ENCODE measurements at regions not wholly inside any gene's neighbourhood (a gene's known extent, or its start where the extent isn't known, plus 50 kb on each side); places are given as distances from the start of the nearest gene placed in this dataset.

DNA sequence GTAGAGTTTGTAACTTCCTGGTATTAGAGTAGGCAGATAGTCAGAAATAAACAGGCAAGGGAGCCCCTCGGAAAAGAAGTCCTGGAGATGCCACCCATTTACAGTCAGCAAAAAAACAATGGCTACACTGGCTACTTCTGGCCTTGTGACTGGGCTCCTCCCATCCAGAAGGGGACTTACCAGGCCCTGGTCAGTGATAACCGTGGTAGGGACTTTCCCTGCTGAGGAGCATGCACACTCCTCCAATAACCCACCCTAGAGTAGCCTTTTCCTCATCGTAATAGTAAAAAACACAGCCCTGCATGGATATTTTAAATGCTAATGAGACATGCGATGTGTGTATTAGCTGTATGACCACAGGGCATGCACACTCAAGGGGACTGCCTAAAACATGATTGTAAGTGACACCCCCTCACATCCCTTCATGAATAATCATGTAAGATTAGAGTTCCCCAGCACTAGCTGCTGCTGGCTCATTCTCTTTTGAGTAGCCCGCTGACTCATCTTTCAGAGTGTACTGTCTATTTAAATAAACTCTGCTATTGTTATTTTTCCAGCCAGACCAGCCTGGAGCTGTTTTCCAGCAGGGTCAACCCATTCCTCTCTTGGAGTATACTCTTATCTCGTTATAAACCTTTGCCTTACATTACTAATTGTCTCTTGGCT lies 413.8 kb upstream of the TMTC1 start:
- TF ChIP-seq, protein P1, sequence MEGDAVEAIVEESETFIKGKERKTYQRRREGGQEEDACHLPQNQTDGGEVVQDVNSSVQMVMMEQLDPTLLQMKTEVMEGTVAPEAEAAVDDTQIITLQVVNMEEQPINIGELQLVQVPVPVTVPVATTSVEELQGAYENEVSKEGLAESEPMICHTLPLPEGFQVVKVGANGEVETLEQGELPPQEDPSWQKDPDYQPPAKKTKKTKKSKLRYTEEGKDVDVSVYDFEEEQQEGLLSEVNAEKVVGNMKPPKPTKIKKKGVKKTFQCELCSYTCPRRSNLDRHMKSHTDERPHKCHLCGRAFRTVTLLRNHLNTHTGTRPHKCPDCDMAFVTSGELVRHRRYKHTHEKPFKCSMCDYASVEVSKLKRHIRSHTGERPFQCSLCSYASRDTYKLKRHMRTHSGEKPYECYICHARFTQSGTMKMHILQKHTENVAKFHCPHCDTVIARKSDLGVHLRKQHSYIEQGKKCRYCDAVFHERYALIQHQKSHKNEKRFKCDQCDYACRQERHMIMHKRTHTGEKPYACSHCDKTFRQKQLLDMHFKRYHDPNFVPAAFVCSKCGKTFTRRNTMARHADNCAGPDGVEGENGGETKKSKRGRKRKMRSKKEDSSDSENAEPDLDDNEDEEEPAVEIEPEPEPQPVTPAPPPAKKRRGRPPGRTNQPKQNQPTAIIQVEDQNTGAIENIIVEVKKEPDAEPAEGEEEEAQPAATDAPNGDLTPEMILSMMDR (IDR thresholded peaks at IDR 0.05; ENCODE audit: low read depth, low read length): no peak
- no peak for TF ChIP-seq EZH2phosphoT487 (IDR thresholded peaks at IDR 0.05; ENCODE audit: low read depth)

Data from OCI-LY3 (cell line).